AG04449 (cell line): ENCODE measurements at regions not wholly inside any gene's neighbourhood (a gene's known extent, or its start where the extent isn't known, plus 50 kb on each side); places are given as distances from the start of the nearest gene placed in this dataset.
"Not testable (repeated sequence)": the region's sequence is repeated elsewhere in the genome, so short reads cannot be mapped to it uniquely, and the experiment has no call there.

Experiments
- CTCF ChIA-PET: fragments of 350-600 bp; formaldehyde crosslinking; extraction: SDS; loops from one replicate; lab custom pipeline; 2021; ENCODE audit warnings: antibody characterized with exemption; lab: Yijun Ruan, JAX
- POLR2A ChIA-PET: fragments of 400-600, 350-600 bp; formaldehyde crosslinking; extraction: SDS; loops from one replicate; lab custom pipeline; 2020; ENCODE audit warnings: antibody characterized with exemption, inconsistent platforms; lab: Yijun Ruan, JAX
- DNase-seq: peaks from one replicate; pipeline ENCODE4 v3.0.0-alpha.2; 2010; ENCODE audit warnings: low read depth, low spot score
- H3K4me3 ChIP-seq: 2 replicates; pipeline ENCODE4 v1.5.1; 2011; ENCODE audit warnings: low read depth, mild to moderate bottlenecking, control low read depth, low read length
- TF ChIP-seq, protein P1 (sequence below): IDR thresholded peaks from one replicate; pipeline ENCODE4 v1.5.1; 2011; ENCODE audit warnings: mild to moderate bottlenecking, moderate library complexity, low read length, control low read depth, inconsistent platforms; ENCODE audit not compliant: insufficient read depth; ENCODE audit errors: missing control alignments

DNA sequence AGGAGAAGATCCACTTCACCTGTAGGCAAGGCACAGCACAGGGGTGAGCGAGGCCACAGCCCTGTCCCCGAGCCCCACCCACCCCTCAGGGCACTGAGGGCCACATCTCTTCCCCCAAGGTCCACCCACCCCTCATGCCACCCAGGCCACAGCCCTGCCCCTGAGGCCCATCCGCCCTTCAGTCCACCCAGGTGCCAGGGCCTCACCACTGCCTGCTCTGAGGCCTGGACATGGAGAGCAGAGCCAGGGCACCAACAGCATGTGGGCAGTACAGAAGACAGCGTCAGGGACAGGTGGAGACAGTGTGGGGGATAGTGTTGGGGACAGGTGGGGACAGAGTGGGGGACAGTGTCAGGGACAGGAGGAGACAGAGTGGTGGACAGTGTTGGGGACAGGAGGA lies 138.3 kb downstream of the TMEM121 start:
- ChIA-PET POLR2A (no interaction called here), CTCF (no interaction called here)
- TF ChIP-seq, protein P1, sequence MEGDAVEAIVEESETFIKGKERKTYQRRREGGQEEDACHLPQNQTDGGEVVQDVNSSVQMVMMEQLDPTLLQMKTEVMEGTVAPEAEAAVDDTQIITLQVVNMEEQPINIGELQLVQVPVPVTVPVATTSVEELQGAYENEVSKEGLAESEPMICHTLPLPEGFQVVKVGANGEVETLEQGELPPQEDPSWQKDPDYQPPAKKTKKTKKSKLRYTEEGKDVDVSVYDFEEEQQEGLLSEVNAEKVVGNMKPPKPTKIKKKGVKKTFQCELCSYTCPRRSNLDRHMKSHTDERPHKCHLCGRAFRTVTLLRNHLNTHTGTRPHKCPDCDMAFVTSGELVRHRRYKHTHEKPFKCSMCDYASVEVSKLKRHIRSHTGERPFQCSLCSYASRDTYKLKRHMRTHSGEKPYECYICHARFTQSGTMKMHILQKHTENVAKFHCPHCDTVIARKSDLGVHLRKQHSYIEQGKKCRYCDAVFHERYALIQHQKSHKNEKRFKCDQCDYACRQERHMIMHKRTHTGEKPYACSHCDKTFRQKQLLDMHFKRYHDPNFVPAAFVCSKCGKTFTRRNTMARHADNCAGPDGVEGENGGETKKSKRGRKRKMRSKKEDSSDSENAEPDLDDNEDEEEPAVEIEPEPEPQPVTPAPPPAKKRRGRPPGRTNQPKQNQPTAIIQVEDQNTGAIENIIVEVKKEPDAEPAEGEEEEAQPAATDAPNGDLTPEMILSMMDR = no peak
- DNase-seq = no peak
- no peak overlapping the region for H3K4me3 ChIP-seq

DNA sequence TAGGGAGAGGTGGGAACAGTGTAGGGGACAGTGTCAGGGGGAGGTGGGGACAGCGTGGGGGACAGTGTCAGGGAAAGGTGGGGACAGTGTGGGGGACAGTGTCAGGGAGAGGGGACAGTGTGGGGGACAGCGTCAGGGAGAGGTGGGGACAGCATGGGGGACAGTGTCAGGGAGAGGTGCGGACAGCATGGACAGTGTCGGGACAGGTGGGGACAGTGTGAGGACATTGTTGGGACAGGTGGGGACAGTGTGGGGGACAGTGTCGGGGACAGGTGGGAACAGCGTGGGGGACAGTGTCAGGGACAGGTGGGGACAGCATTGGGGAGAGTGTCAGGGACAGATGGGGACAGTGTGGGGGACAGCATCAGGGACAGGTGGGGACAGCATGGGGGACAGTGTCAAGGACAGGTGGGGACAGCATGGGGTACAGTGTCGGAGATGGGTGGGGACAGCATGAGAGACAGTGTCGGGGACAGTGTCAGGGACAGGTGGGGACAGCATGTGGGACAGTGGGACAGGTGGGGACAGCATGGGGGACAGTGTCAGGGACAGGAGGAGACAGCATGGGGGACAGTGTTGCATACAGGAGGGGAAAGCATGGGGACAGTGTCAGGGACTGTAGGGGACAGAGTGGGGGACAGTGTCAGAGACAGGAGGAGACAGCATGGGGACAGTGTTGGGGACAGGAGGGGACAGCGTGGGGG lies 139.0 kb downstream of the TMEM121 start:
- TF ChIP-seq, protein P1 = no peak
- ChIA-PET CTCF (no interaction called here), POLR2A (no interaction called here)
- H3K4me3 ChIP-seq = no peak overlapping the region
- DNase-seq = no peak

DNA sequence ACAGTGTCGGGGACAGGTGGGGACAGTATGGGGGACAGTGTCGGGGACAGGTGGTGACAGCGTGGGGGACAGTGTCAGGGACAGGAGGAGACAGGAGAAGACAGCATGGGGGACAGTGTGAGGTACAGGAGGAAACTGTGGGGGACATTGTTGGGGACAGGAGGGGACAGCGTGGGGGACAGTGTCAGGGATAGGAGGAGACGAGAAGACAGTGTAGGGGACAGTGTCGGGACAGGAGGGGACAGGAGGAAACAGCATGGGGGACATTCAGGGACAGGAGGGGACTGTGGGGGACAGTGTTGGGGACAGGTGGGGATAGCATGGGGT lies 139.5 kb downstream of the TMEM121 start:
- CTCF ChIA-PET = no interaction called here
- POLR2A ChIA-PET = no interaction called here
- no peak for DNase-seq

DNA sequence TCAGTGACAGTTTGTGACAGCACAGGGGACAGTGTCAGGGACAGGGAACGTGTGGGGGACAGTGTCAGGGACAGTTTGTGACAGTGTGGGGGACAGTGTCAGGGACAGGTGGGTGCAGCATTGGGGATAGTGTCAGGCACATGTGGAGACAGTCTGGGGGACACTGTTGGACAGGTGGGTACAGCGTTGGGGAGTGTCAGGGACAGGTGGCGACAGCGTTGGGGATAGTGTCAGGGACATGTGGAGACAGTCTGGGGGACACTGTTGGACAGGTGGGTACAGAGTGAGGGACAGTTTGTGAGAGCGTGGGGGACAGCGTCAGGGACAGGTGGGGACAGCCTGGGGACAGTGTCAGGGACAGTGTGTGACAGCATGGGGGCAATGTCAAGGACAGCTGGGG lies 140.0 kb downstream of the TMEM121 start:
- TF ChIP-seq, protein P1 = no peak
- POLR2A ChIA-PET = no interaction called here
- CTCF ChIA-PET = no interaction called here
- no peak for DNase-seq
- H3K4me3 ChIP-seq = no peak overlapping the region

More for the DNA sequence above, 139.5 kb downstream of the TMEM121 start:
- H3K4me3 ChIP-seq = no peak overlapping the region
- TF ChIP-seq, protein P1 = no peak

DNA sequence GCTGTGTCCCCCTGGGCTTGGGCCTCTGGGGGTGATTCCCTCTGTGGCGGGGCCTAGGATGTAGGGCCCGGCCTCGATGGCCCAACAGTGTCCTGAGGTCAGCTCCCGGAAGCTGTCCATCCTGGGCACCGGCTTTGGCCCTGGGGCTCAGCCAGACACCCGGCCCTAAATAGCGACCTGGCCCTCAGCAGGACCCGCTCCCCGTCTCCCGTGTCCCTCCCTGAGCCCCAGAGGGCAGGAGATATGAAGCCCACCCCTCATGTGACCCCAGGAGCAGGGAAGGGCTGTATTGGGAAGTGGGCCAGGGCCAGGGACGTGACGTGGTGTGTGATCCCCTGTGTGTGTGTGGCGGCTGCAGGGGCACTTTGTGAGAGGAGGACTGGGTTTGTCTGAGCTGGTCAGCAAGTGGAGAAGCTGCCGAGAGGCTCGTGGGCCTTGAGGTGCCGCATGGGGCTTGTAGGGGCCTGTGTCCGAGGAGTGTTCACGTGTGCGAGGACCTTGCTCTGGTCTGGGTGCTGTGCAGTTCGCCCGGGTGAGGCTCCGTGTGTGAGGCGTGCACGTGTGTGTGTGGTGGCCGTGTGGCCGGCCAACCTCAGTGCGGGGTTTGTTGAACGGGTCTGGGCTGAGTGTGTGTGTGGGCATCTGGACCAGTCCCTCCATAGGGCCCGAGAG lies 140.7 kb downstream of the TMEM121 start:
- DNase-seq, H3K4me3 ChIP-seq, CTCF ChIA-PET, POLR2A ChIA-PET: not testable (repeated sequence)

DNA sequence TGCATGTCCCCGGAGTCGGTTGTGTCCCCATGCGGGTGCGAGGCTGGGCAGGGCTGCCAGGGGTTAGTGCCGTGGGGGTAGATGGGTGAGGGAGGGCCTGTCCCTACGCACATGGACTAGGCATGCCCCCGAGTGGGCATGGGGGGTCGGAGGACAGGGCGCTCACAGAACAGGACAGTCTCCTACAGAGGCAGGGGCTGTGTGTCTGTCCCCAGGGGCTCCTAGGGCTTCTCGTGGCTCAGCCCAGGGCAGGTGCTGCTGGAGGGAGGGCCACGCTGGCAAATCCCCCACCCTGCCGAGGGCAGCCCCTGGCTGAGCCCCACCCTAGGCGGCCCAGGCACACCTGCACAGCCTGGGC lies 141.3 kb downstream of the TMEM121 start:
- POLR2A ChIA-PET, H3K4me3 ChIP-seq, CTCF ChIA-PET, DNase-seq: not testable (repeated sequence)

DNA sequence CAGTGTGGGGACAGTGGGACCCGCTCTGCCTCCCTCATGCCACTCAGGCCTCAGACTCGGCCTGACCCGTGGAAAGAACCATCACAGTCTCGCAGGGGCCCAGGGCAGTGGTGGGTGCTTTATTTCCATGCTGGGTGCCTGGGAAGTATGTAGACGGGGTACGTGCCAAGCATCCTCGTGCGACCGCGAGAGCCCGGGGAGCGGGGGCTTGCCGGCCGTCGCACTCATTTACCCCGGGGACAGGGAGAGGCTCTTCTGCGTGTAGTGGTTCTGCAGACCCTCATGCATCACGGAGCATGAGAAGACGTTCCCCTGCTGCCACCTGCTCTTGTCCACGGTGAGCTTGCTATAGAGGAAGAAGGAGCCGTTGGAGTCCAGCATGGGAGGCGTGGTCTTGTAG lies 141.6 kb downstream of the TMEM121 start:
- DNase-seq, POLR2A ChIA-PET, CTCF ChIA-PET, H3K4me3 ChIP-seq: not testable (repeated sequence)

DNA sequence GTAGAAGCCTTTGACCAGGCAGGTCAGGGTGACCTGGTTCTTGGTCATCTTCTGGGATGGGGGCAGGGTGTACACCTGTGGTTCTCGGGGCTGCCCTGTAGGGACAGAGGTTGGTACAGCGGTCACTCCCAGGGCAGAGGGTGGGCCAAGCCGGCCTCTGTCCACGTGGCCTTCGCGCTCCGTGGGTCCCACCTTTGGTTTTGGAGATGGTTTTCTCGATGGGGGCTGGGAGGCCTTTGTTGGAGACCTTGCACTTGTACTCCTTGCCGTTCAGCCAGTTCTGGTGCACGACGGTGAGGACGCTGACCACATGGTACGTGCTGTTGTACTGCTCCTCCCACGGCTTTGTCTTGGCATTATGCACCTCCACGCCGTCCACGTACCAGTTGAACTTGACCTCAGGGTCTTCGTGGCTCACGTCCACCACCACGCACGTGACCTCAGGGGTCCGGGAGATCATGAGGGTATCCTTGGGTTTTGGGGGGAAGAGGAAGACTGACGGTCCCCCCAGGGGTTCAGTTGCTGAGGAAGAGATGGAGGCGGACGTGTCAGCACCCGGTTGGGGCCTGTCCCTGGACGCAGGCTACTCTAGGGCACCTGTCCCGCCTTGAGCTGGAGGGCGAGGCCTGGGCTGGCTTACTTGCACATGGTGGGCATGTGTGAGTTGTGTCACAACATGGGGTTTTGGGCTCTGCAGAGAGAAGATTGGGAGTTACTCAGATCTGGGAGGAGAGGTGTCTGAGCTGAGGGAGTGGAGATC lies 142.3 kb downstream of the TMEM121 start:
- POLR2A ChIA-PET, DNase-seq, CTCF ChIA-PET, H3K4me3 ChIP-seq: not testable (repeated sequence)

DNA sequence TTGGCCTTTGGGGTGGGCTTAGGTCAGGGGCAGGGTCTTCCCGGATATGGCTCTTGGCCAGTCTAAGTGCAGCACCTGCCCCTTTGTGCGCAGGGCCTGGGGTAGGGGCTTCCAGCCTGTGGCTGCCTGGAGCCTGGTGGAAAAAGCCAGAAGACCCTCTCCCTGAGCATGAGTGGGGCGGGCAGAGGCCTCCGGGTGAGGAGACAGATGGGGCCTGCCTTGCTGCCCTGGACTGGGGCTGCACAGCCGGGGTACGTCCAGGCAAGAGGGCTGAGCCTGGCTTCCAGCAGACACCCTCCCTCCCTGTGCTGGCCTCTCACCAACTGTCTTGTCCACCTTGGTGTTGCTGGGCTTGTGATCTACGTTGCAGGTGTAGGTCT lies 142.8 kb downstream of the TMEM121 start:
- POLR2A ChIA-PET, H3K4me3 ChIP-seq, CTCF ChIA-PET, DNase-seq: not testable (repeated sequence)

DNA sequence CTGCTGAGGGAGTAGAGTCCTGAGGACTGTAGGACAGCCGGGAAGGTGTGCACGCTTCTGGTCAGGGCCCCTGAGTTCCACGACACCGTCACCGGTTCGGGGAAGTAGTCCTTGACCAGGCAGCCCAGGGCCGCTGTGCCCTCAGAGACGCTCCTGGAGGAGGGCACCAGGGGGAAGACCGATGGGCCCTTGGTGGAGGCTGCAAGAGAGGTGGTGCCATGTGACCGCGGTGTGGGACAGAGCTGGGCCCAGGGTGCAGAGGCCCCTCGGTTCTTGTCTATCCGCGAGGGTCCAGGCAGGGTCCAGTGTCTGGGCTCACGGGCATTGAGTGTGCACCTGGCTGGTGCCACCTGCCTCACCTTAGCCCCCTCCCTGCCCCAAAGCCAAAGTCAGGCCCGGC lies 143.3 kb downstream of the TMEM121 start:
- POLR2A ChIA-PET, DNase-seq, CTCF ChIA-PET, H3K4me3 ChIP-seq: not testable (repeated sequence)

DNA sequence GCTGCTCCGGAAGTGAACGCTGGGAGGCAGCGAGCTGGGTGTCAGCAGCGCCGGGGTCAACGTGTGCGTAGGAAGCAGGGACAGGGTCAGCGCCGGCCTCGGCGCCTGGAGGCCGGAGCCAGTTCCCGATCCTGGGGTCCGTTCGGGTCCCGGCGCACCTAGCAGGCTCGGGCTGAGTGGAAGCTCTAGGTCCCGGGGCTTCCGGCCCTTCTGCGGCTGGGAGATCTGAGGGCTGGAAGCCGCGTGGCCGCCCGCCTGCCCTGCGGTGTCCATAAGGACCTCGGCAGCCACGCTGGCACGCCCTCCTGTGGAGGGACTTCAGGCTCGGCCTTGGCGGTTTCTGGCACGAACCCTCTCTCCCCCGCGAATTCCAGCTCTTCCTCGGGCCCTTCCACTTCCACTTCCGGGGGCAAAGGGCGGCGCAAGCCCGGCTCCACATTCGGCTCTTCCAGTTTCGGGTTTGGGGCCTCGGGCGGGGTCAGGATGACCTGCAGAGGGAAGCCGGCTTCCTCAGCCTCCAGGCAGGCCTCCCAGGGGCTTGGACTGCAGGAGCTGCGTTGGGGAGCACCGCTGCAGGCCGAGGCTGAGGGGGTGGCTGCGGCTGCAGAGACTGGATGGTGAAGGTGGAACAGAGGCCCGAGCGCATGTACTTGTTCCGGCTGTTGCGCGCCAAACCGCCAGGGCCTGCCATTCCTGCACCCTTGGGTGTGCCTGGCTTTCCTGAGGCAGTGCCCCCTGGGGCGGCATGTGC lies 146.2 kb downstream of the TMEM121 start:
- DNase-seq, H3K4me3 ChIP-seq, POLR2A ChIA-PET, CTCF ChIA-PET: not testable (repeated sequence)

DNA sequence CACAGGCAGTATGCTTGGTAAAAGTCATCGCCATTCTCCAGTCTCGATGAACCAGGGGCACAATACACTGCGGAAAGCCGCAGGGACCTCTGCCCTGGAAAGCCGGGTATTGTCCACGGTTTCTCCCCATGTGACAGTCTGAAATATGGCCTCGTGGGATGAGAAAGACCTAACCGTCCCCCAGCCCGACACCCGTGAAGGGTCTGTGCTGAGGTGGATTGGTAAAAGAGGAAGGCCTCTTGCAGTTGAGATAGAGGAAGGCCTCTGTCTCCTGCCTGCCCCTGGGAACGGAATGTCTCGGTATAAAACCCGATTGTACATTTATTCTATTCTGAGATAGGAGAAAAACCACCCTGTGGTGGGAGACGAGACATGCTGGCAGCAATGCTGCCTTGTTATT lies 149.1 kb downstream of the TMEM121 start:
- POLR2A ChIA-PET, CTCF ChIA-PET, DNase-seq, H3K4me3 ChIP-seq: not testable (repeated sequence)
